HG02943 (cell line): ENCODE measurements at regions not wholly inside any gene's neighbourhood (a gene's known extent, or its start where the extent isn't known, plus 50 kb on each side); places are given as distances from the start of the nearest gene placed in this dataset.
A peak's percentile ranks its signal among the peaks of the same experiment; 100 is the strongest.

Experiments used
- ATAC-seq: cut with Tn5 transposase; IDR thresholded peaks from one replicate; pipeline ENCODE4 v1.9.1; 2021; ENCODE audit warnings: mild to moderate bottlenecking, low read depth, moderate library complexity; ENCODE audit not compliant: unreplicated experiment

DNA sequence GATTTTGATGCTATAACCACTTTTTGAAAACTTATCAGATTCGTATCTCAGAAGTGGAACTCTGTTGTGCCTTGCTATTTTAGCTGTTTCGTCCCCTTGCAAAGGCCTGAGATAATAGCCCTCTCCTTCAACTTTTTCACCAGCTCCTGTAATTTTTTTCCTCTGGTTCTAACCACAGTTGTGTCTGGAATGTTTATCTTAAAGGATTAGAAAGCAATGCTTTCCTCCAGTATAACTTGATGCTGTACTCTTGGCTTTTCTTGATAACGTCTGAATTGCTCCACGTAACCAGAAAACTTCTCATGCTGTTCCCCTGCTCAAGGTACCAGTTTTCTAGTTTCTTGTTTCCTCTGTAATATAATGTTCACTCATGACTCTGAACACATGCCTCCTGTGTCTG, 209.4 kb downstream of the DTWD2 start:
- no peak for ATAC-seq

DNA sequence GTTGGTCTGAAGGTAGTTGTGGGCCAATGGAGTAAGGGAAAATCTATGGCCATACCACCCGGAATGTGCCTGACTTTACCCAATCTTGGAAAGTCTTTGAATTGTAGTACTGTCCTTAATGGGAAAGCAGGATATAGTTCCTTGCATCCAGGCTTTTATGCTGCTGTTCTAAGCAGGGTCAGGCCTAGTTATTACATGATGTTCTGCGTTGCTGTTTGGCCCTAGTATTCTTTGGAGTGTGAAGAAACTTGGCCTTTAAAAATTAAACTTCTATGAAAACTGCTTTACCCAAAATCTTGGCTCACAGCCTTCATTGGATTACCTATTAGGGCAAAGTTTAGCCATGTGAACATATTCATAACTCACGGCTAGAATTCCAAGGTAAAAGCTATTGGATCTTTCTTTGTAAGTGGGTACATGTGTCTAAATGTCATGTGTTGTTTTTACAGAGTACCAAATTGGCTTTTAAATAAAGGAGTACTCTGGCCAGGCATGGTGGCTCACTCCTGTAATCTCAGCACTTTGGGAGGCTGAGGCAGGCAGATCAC, 211.1 kb downstream of the DTWD2 start:
- ATAC-seq: no peak

DNA sequence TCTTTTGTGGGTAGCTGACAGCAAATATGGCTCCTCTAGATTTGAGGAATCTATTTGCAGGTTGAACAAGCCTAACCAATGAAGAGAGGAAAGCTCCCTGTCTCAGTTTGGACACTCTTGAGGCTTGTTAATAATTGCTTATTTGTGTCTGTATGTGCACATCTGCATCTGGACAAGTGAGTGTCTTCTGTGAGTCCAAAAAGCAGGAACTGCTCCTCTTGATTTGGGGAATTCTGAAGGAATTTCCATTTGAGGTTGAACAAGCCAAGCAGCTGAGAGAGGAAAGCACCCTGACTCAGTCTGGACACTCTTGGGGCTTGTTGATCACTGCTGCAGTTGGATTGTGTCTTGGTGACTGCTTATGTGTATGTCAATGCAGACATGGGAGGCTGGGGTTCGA, 211.6 kb downstream of the DTWD2 start:
- ATAC-seq: no peak

DNA sequence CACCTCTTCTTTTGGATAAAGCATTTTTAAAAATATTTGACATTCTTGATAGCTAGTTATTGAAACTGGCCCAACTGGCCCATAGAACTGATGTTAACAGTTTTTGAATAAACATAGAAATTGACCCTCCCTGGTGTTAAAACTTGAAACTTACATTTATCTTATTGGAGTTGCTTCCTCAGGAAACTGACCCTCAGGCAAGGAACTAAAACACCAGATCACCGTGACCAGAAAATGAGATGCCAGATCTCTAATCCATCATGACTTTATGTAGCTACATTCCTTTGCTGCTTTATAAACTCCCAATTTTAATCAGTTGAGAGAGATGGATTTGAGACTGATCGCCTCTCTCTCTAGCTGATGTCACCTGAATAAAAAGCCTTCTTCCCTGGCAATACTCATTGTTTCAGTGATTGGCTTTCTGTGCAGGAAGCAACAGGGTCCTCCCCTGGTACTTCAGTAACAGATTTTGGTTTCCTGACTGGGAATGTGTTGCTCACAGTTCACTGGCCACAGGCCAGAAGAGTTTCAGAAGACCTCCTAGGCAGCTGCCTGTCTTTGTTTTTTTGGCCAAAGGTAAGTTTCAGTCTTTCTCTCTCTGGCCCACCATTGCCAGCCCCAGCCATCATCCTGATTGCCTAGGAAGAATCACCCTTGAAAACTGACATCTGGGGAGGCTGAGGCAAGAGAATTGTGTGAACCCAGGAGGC, 212.4 kb downstream of the DTWD2 start:
- no peak for ATAC-seq

DNA sequence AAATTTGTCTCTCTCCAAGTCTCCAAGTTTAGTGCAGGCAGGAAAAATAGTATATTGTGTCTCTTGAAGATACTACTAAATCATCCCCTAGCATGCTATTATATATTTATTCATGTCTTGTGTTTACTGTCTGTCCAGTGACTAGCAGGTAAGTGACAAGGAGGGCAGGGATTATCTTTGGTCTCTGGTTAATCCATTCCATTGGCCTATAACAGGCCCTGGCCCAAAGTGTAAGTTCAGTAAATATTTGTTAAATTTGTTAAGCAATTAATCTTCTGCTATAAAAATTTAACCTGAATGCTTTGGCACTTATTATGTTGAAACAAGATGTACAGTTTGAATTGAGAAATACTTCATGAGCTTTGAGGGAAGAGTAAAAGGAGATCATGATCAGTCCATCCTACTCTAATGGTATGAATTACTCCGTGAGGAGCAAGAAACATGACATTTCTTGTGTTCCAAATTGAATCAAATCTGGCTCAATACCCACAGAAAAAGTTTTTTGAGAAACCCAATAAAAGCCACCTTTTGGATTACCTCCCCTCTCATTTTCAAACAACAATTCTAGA, 219.7 kb downstream of the DTWD2 start:
- no peak for ATAC-seq

DNA sequence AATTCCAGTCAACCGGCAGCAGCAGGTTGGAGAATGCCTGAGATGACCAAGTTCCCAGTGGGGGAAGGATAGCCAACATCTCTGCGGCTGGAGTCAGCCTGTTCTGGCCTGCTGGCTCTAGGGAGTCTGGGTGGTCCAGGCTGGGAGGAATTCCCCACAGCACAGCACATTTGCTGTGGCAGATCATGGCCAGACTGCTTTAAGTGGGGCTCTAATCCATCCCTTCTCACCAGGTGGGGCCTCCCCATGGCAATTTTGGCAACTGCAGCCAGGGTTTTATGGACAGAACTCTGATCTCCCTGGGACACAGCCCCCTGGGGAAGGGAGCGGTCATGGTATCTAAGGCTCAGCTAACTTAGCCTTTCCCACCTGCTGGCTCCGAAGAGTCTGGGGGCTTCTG, 226.1 kb downstream of the DTWD2 start:
- ATAC-seq: no peak

DNA sequence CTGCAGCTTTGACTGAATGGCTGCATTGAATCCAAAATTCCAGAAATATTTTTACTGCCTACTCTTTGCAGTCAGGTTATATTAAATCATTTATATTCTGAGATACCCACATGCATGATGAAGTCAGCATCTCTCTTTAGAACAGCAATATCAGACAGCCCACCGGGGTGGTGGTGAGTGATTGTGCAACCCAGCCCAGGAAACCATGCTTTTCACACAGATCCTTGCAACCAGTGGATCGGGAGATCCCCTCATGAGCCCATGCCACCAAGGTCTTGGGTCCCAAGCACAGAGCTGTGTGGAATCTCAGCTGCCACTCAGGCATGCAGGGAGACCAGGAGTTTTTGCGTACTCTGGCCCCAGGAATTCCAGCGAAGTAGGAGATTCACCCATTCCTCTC, 226.5 kb downstream of the DTWD2 start:
- ATAC-seq: no peak

DNA sequence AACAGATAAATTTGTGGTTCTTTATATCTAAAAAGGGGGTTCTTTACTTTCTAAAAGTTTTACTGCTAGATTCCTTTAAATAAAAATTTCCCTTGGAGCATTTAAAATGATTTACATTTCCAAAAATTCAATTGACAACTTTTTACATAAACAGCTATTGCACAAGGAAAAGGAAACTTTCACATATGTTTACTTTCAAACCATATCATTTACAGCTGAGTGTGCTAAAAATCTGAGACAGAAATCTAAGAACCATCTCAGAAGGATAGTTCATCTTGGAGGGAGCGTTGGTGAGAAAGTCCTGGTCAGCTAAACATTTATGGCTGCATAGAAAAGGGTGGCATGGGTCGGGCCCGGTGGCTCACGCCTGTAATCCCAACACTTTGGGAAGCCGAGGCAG, 235.4 kb downstream of the DTWD2 start:
- ATAC-seq: no peak

DNA sequence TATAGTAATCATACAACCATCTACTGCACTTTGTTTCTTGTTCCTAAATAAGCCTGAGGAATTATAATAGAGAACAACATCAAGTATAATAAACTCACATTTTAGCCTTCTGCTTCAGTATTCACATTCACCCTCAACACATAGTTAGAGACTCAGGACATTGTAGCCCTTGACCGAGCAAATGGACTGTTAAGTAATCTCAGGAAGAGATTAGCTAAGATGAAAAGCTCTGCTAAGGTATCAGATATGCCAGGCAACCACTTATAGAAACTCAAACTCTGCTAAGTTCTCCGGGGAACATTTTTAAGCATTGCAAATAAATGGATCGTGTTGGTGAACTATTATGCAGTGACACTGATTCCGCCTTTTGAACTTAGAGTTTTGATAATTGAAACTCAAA, 252.0 kb downstream of the DTWD2 start:
- no peak for ATAC-seq

DNA sequence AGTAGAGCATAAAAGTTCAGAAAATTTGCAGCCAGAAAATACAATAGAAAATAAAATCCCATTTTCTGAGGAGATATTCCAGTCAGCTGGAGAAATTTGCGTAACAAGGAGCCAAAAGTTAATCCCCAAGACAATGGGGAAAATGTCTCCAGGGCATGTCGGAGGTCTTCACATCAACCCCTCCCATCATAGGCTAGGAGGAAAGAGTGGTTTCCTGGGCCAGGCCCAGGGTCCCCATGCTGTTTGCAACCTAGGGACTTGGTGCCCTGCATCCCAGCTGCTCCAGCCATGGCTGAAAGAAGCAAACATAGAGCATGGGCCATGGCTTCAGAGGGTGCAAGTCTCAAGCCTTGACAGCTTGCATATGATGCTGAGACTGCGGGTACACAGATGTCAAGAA, 255.0 kb downstream of the DTWD2 start:
- no peak for ATAC-seq

DNA sequence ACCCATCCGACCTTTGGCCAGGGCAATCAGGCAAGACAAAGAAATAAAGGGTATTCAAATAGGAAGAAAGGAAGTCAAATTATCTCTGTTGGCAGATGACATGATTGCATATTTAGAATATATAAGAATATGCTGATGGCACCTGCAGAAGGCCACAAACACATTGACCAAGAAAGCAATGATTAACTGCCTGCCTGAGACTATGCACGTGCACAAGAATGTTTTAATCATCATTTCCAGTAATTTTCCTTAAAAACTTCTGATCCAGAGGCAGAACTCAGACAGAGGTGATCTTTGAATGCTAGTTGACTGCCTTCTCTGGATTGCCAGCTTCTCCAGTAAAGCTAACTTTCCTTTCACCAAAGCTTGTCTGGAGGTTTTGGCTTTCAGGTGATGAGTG, 260.2 kb downstream of the DTWD2 start:
- no peak for ATAC-seq

DNA sequence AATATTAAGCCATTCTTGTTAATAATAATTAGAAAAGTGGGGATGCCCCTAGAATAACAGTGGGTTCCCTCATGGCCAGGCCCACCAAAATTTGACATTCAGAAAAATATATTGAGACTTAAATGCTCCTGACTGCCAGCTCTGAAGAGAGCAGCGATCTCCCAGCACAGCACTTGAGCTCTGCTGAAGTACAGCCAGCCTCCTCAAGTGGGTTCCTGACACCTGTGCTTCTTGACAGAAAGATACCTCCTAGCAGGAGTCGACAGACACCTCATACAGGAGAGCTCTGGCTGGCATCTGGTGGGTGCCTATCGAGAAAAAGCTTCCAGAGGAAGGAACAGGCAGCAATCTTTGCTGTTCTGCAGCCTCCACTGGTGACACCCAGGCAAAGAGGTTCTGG, 261.5 kb downstream of the DTWD2 start:
- ATAC-seq: no peak

DNA sequence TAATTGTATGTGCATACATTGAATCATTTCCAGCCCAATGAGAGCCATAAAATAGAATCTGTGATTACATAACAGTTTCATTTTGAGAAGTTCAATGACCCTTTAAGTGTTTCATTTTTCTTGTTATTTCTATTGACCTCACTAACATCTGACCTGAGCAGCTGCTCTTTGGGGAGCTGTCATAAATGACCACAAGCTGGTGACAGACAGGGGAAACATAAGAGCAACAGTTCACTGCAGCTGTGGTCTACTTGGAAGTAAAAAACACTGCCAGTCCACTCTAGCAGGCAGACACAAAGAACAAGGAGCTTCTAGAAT, 265.4 kb downstream of the DTWD2 start:
- ATAC-seq: peak; percentile 92

DNA sequence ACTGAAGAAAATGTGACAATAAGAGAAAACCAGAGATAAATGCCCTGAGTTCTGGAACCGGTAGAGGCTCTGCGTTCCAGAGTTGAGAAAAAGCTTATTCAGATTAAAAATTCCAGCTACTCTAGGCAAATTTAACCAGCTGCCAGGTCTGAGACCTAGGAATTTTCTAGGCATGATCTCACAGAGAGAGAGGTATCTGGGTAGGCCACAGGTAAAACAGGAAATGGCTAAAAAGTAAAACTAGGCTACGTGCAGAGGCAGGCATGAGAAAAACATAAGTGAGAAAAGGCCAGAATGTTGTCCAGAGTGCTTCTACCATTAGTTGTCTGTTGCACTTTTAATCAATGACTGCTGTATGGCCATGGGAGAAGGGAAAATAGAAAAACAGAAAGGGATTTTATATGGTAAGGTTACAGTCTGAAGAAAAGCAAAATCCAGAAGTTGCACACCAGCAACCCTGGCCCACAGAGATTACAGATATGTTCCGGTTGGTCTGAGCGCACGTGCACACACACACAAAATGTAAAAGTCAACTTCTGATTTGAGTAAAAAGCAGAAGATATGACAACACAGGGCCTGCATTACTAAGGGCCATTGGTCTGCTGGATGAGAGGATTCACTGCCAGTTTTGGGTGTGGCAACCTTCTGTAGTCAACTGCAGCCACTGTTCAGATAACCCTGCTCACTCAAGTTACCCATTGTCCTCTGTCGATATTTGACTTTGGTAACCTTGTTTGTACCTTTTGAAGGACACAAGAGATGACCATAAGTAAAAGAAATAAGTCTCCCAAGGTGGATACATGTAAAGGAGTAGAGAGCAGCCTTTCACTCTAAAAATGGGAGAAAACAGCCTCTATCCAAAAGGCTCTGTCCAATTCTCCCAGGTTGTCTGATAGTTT, 266.0 kb downstream of the DTWD2 start:
- ATAC-seq: peak; percentile 45

DNA sequence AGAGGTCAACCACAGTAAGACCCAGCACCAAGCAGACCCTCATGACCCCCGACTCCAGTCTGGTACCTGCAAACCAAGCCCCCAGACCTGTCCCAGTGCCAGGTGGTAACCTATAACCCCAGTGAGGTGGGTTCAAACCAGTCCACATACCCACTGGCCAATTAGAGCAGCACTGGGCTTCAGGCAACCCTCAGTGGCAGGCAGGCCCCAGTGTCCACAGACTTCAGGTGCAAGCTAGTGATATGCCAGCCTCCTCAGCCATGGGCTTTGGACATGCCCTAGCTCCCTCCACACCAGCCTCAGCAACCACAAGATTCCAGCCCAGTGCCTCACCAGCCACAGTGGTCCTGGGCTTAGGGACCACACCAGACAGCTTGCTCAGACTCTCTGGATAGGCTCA, 276.6 kb downstream of the DTWD2 start:
- no peak for ATAC-seq

DNA sequence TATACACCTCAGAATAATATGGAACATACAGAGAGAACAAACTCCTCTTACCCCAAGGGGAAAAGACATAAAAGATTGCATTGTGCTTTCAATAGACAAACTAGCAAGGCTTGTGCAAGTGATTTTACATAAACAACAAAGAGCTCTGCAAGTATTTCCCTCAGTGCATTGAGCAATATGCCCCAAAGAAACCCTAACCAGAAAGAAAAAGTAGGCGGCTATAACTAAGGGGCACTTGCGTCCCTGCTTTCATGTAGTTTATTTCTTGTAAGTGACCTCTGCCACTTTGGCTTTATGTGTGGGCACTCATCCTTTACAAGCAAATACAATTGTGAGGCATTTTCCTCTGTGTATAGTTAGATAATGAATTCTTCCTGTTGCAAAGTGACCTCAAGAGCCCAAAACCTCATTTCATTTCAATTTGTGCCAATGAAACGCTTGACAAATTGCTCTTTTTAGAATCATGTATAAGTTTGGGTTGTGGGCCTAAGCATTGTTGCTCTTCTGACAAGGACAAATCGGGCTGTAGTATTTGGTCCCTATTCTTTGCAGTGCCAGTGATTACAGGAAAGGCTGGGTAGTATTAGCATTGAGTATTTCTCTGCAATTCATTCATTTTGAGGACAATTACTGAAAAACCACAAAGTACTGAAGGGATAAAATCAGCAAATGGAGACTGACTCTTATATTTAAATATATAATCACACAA, 282.2 kb downstream of the DTWD2 start:
- ATAC-seq: no peak

DNA sequence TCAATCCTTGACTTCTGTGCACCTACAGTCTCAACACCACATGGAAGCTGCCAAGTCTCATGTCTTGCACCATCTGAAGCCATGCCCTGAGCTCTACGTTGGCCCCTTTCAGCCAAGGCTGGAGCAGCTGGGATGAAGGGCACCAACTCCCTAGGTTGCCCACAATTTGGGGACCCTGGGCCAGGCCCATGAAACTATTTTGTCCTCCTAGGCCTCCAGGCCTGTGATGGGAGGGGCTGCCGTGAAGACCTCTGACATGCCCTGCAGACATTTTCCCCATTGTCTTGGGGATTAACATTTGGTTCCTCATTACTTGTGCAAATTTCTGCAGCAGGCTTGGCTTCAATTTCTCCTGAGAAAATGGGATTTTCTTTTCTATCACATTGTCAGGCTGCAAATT, 285.1 kb downstream of the DTWD2 start:
- ATAC-seq: no peak

DNA sequence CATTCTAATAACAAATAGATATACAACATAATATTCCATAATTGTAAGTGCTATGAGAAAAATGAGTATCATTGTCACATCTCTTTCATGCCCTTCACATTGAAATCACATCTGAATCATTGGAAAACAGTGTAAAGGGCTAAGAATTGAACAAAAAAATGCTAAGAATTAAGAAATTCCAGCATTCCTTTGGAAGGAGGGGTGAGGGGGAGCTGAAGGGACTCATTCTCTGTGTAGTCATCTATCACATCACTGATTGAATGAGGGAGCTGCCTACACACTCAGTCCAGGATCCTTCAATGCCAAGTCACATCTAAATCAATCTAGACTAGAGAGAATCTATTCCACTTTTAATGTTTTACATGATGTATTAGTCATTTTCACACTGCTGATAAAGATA, 286.6 kb downstream of the DTWD2 start:
- no peak for ATAC-seq

DNA sequence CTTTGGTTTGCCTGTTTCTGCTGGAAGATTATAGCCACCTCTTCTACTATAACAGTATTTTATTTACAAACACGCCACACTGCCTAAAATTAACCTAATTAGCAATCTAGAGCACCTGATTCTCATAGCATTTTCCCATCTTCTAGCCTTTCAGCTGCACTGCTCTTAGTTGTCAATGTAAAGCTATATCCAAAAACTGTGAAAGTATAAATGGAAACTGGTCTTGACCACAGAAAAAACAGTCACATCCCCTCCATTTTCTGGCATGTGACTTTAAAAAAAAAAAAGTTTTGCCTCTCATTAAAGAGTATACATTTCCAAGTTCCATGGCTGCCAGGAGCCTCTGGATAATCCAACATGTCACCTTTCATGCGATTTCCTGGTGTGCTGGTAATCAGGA, 287.8 kb downstream of the DTWD2 start:
- ATAC-seq: no peak

DNA sequence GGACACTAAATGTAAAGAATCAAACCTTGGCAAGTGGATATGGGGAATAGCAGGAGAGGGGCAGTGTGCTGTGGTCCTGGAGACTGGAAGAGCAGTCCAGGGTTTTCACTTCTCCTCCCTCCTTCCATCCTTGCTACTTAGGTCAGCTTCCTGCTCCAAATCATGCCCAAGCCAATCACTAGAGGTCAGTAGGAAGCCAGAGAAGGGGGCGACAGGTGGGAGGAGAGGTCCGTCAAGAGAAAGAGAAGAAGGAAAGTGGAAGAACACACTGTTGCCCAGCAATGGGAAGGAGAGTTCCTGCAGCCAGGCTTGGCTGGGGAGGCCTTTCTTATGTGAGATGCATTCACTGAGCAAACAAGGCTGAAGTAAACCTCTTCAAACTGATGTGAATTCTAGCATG, 289.6 kb downstream of the DTWD2 start:
- no peak for ATAC-seq

DNA sequence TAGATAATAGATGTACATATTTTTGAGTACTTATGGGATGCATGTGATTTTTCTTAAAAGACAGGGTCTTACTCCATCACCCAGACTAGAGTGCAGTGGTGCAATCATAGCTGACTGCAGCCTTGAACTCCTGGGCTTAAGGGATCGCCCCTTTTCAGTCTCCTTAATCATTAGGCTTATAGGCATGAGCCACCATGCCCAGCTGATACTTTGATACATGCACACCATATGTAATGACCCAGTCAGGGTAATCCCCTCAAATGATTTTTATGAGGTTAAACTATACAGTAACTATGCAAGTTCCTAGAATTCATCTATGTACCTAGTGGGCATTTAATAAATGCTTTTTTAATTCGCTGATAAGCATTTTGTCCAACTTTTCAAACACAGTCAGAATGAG, 292.3 kb downstream of the DTWD2 start:
- no peak for ATAC-seq
